T-helper 1 cell treated with Interleukin-12 subunit alpha and Interleukin-12 subunit beta and Interleukin-4 antibody, amounts not matched to agents 30 μg/mL and 1 μg/mL, for 36 hours (primary cell): ENCODE measurements at regions not wholly inside any gene's neighbourhood (a gene's known extent, or its start where the extent isn't known, plus 50 kb on each side); places are given as distances from the start of the nearest gene placed in this dataset.

ENCODE experiments used
- H3K27ac Mint-ChIP-seq: one replicate; pipeline ENCODE4 v1.8.0; 2021; ENCODE audit warnings: mild to moderate bottlenecking, mixed read lengths
- H3K27me3 Mint-ChIP-seq: one replicate; pipeline ENCODE4 v1.8.0; 2021; ENCODE audit warnings: low read depth, mixed read lengths
- H3K36me3 Mint-ChIP-seq: one replicate; pipeline ENCODE4 v1.8.0; 2021; ENCODE audit warnings: low read depth, mixed read lengths
- H3K4me1 Mint-ChIP-seq: one replicate; pipeline ENCODE4 v1.8.0; 2021; ENCODE audit warnings: low read depth, mixed read lengths
- H3K4me3 Mint-ChIP-seq: one replicate; pipeline ENCODE4 v1.8.0; 2021; ENCODE audit warnings: mild to moderate bottlenecking, moderate library complexity, mixed read lengths
- H3K9me3 Mint-ChIP-seq: one replicate; pipeline ENCODE4 v1.8.0; 2021; ENCODE audit warnings: mixed read lengths

DNA sequence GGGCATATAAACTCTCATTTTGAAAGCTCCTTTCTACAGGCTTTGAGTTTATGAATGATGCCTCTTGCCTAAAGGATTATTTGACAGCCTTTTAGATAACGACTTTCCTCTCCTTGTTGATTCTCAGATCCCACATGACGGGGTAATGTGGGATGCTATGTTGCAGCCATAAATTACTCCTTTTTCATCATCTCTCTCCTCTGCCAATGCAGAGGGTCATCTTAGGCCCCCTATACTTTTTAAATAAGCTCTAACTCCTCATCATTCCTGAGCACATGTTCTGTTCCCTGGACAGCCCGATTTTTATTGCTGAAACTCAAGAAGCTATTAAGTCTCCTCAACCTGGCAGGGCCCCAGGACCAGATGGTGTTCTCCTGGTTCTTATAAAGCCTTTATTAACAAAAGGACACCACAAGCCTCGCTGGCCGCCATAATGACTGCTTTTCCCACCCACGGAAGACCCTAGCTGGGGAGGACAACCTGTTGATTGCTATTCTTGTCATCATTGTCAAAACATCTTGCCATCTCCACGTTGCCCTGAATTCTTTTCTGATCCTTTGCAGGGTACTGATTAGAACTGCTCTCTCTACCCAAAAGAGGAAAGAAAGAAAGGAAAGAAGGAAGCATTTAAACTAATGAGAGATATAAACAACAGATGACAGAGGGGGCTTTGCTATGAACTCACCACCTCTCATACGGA is 150.7 kb downstream of the DHX15 start:
- no peaks in the 10 kb centered on the region for H3K36me3 Mint-ChIP-seq

DNA sequence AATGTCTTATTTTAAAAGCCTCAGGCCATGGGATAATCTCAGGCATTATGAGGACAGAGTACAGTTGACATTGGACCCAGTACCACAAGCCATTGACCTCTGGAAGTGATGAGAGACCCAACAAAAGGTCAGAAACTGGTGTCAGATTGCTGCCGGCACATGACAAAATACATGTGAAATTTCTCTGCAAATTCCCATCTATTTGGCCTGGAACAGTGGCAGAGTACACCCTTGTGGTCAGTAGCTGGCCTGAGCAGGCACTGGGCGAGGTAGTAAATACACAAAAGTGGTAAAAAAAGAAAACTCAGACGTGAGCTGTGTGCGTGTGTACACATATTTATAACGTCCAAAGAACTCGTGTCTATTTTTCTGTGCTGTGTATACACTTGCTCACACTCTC is 155.5 kb downstream of the DHX15 start:
- Mint-ChIP-seq H3K27ac (no peak overlapping the region), H3K36me3 (no peaks in the 10 kb centered on the region), H3K4me1 (no peaks in the 10 kb centered on the region), H3K4me3 (no peak overlapping the region), H3K27me3 (no peaks in the 10 kb centered on the region), H3K9me3 (no peaks in the 10 kb centered on the region)

More for the DNA sequence above, 150.7 kb downstream of the DHX15 start:
- Mint-ChIP-seq H3K27ac (no peak overlapping the region), H3K9me3 (no peaks in the 10 kb centered on the region), H3K4me1 (no peaks in the 10 kb centered on the region), H3K4me3 (no peak overlapping the region), H3K27me3 (no peaks in the 10 kb centered on the region)

GRCh38 chr4:24426557-24426956 is 157.8 kb downstream of the DHX15 start:
- Mint-ChIP-seq H3K4me1 (no peaks in the 10 kb centered on the region), H3K9me3 (no peaks in the 10 kb centered on the region), H3K36me3 (no peaks in the 10 kb centered on the region), H3K27me3 (no peaks in the 10 kb centered on the region), H3K4me3 (no peak overlapping the region), H3K27ac (no peak overlapping the region)

GRCh38 chr4:24425863-24426262 is 158.5 kb downstream of the DHX15 start:
- no peak overlapping the region for H3K4me3 Mint-ChIP-seq
- H3K9me3 Mint-ChIP-seq: no peaks in the 10 kb centered on the region
- H3K4me1 Mint-ChIP-seq: no peaks in the 10 kb centered on the region
- H3K36me3 Mint-ChIP-seq: no peaks in the 10 kb centered on the region
- no peak overlapping the region for H3K27ac Mint-ChIP-seq
- H3K27me3 Mint-ChIP-seq: no peaks in the 10 kb centered on the region

GRCh38 chr4:24423670-24424069 is 160.7 kb downstream of the DHX15 start:
- H3K9me3 Mint-ChIP-seq: no peaks in the 10 kb centered on the region
- no peaks in the 10 kb centered on the region for H3K36me3 Mint-ChIP-seq
- no peaks in the 10 kb centered on the region for H3K27me3 Mint-ChIP-seq
- H3K27ac Mint-ChIP-seq: no peak overlapping the region
- H3K4me3 Mint-ChIP-seq: no peak overlapping the region
- peaks cover 2% of the 10 kb centered on the region for H3K4me1 Mint-ChIP-seq

DNA sequence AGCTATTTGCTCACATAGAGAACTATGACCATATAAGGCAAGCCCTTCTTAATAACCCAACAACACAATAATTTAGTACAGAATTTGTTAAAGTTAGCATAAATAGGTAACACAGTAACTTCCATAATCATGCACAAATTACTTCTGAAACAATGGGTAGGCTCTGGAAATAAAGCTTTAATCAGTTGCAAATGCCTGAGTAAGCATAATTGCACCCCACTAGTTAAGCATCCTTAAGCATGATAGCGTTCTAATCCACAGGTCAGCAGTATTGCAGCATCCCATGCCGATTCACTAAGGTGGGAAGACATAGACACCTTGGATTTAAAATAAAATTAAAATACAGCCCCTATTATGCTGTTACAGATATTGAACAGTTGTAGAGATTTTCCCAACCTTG is 161.7 kb downstream of the DHX15 start:
- H3K36me3 Mint-ChIP-seq: no peaks in the 10 kb centered on the region

DNA sequence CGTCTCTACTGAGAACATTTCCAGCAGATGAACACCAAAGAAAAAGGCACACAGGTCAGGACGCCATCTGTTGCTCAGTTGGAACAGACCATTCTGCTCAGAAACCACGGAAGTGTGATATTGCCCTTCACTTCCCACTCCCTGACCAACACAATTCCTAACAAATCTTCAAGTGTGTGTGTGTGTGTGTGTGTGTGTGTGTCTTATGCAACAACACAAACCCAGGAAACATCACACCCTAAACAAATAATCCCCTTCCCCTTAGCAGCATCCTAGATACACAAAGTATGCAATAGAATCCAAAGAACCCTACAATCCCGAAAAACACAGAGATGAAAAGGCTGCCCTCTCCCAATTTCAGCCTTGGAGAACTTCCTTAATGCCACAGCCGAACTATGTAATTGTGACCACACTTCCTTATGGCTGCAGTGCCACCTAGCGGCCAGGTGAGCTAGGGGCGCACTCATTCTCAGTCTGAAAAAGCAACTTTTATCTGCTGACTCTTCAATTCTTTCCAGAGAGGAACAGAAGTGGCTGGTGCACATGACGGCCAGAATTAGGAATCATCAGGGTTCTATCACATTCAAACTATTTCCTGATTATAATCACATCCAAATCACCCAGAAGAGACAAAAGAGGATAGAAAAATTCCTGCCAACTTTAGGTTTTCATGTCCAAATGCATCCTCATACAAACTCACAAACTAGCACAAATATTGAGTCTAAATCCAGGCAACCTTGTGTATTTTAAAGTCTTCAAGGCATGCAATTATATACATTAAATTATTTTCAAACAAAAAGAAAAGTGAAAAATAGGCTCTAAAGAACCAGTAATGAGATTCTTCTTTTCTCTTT is 164.9 kb downstream of the DHX15 start:
- Mint-ChIP-seq H3K9me3 (no peaks in the 10 kb centered on the region), H3K4me3 (no peak overlapping the region), H3K4me1 (peaks cover 2% of the 10 kb centered on the region), H3K27ac (no peak overlapping the region), H3K36me3 (no peaks in the 10 kb centered on the region), H3K27me3 (no peaks in the 10 kb centered on the region)

More for the DNA sequence above, 161.7 kb downstream of the DHX15 start:
- H3K4me3 Mint-ChIP-seq: no peak overlapping the region
- H3K27me3 Mint-ChIP-seq: no peaks in the 10 kb centered on the region
- H3K27ac Mint-ChIP-seq: no peak overlapping the region
- peaks cover 2% of the 10 kb centered on the region for H3K4me1 Mint-ChIP-seq
- H3K9me3 Mint-ChIP-seq: no peaks in the 10 kb centered on the region

GRCh38 chr4:24417206-24417605 is 167.1 kb downstream of the DHX15 start:
- no peaks in the 10 kb centered on the region for H3K9me3 Mint-ChIP-seq
- H3K4me1 Mint-ChIP-seq: peaks cover 2% of the 10 kb centered on the region
- H3K27me3 Mint-ChIP-seq: no peaks in the 10 kb centered on the region
- H3K36me3 Mint-ChIP-seq: no peaks in the 10 kb centered on the region
- H3K27ac Mint-ChIP-seq: no peak overlapping the region
- H3K4me3 Mint-ChIP-seq: no peak overlapping the region

GRCh38 chr4:24416293-24416692 is 168.1 kb downstream of the DHX15 start:
- no peaks in the 10 kb centered on the region for H3K36me3 Mint-ChIP-seq
- no peak overlapping the region for H3K27ac Mint-ChIP-seq
- no peaks in the 10 kb centered on the region for H3K27me3 Mint-ChIP-seq
- H3K4me1 Mint-ChIP-seq: peaks cover 2% of the 10 kb centered on the region
- no peak overlapping the region for H3K4me3 Mint-ChIP-seq
- H3K9me3 Mint-ChIP-seq: no peaks in the 10 kb centered on the region

DNA sequence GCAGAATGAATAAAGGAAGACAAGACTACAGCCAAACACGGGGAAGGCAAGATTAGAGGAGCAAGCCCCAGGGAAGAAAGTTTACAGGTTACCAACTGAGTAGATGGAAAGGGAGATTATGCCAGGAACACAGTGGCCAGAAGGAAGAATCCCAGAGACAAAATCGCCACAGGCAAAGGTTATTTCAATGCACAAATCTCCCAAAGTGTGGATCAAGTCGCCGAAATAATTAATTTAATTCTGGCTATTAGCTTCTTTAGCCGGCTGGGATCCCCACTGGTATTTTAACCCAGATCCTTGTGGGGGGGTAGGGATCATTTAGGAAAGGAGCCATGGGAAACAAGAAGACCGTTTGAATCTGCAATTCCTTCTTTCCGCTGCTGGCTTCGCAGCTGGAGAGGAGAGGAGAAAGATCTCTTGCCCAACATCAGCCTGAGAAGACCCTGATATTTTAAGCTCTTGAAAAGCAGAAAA is 171.0 kb downstream of the DHX15 start:
- no peaks in the 10 kb centered on the region for H3K9me3 Mint-ChIP-seq
- no peaks in the 10 kb centered on the region for H3K4me1 Mint-ChIP-seq
- no peak overlapping the region for H3K27ac Mint-ChIP-seq
- H3K27me3 Mint-ChIP-seq: no peaks in the 10 kb centered on the region
- no peaks in the 10 kb centered on the region for H3K36me3 Mint-ChIP-seq
- no peak overlapping the region for H3K4me3 Mint-ChIP-seq

- Mint-ChIP-seq H3K9me3 (no peaks in the 10 kb centered on the region), H3K27me3 (no peaks in the 10 kb centered on the region), H3K4me1 (no peaks in the 10 kb centered on the region), H3K27ac (no peak overlapping the region), H3K4me3 (no peak overlapping the region), H3K36me3 (no peaks in the 10 kb centered on the region)
Observed at GRCh38 chr4:24411806-24412205, 172.5 kb downstream of the DHX15 start.

DNA sequence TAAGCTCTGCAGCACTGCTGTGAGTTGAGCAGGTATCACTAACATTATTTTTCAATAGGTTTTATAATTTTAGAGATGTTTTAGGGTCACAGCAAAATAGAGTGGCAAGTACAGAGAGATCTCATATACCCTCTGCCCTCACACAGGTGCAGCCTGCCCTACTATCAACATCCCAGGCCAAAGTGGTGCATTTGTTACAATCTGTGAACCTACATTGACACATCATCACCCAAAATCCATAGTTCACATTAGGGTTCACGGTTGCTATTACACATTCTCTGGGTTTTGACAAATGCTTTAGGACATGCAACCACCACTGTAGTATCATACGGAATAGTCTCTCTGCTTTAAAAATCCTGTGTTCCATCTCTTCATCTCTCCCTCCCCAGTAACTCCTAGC is 173.1 kb downstream of the DHX15 start:
- no peak overlapping the region for H3K27ac Mint-ChIP-seq
- no peaks in the 10 kb centered on the region for H3K36me3 Mint-ChIP-seq
- H3K27me3 Mint-ChIP-seq: no peaks in the 10 kb centered on the region
- H3K4me1 Mint-ChIP-seq: no peaks in the 10 kb centered on the region
- no peak overlapping the region for H3K4me3 Mint-ChIP-seq
- no peaks in the 10 kb centered on the region for H3K9me3 Mint-ChIP-seq

DNA sequence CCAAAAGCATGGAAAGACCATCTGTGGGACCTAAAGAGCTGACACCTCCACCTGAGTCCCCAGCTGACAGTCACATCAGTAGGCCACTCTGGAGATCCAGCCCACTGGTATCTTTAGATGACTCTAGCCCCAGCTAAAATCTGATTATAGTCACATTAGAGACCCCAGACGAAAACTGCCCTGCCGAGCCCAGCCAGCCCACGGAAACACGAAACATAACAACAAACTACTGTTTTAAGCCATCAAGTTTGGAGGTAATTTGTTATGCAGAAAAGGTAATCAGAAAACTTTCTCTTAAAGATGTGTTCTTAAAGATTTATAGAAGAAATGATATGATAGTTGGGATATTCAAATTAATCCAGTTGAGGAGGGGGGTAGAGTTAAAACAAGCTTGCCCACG is 175.7 kb downstream of the DHX15 start:
- no peaks in the 10 kb centered on the region for H3K27me3 Mint-ChIP-seq
- H3K27ac Mint-ChIP-seq: no peak overlapping the region
- H3K9me3 Mint-ChIP-seq: no peaks in the 10 kb centered on the region
- no peaks in the 10 kb centered on the region for H3K4me1 Mint-ChIP-seq
- H3K4me3 Mint-ChIP-seq: no peak overlapping the region
- H3K36me3 Mint-ChIP-seq: no peaks in the 10 kb centered on the region

GRCh38 chr4:24405926-24406325 is 178.4 kb downstream of the DHX15 start:
- Mint-ChIP-seq H3K27ac (no peak overlapping the region), H3K4me3 (no peak overlapping the region), H3K27me3 (no peaks in the 10 kb centered on the region), H3K36me3 (no peaks in the 10 kb centered on the region), H3K9me3 (no peaks in the 10 kb centered on the region), H3K4me1 (no peaks in the 10 kb centered on the region)

GRCh38 chr4:24405341-24405740 is 179.0 kb downstream of the DHX15 start:
- no peak overlapping the region for H3K4me3 Mint-ChIP-seq
- H3K36me3 Mint-ChIP-seq: no peaks in the 10 kb centered on the region
- no peak overlapping the region for H3K27ac Mint-ChIP-seq
- no peaks in the 10 kb centered on the region for H3K27me3 Mint-ChIP-seq
- no peaks in the 10 kb centered on the region for H3K9me3 Mint-ChIP-seq
- no peaks in the 10 kb centered on the region for H3K4me1 Mint-ChIP-seq
